ENCODE measurements at regions not wholly inside any gene's neighbourhood (a gene's known extent, or its start where the extent isn't known, plus 50 kb on each side); places are given as distances from the start of the nearest gene placed in this dataset.

GRCh38 chr3:157607826-157608405 lies 104.7 kb upstream of the VEPH1 start:
- no peak for DNase-seq (ENCODE audit: low read depth)
- H3K4me3 ChIP-seq (ENCODE audit: low read depth, low read length) = no peak overlapping the region
- no peaks in the 10 kb centered on the region for H3K36me3 ChIP-seq (ENCODE audit: control insufficient read depth, insufficient read depth, low read length)
- TF ChIP-seq, protein P1, sequence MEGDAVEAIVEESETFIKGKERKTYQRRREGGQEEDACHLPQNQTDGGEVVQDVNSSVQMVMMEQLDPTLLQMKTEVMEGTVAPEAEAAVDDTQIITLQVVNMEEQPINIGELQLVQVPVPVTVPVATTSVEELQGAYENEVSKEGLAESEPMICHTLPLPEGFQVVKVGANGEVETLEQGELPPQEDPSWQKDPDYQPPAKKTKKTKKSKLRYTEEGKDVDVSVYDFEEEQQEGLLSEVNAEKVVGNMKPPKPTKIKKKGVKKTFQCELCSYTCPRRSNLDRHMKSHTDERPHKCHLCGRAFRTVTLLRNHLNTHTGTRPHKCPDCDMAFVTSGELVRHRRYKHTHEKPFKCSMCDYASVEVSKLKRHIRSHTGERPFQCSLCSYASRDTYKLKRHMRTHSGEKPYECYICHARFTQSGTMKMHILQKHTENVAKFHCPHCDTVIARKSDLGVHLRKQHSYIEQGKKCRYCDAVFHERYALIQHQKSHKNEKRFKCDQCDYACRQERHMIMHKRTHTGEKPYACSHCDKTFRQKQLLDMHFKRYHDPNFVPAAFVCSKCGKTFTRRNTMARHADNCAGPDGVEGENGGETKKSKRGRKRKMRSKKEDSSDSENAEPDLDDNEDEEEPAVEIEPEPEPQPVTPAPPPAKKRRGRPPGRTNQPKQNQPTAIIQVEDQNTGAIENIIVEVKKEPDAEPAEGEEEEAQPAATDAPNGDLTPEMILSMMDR (IDR thresholded peaks at IDR 0.05; ENCODE audit: insufficient read depth, low read length, poor library complexity, severe bottlenecking) = no peak
- H3K27me3 ChIP-seq (ENCODE audit: control insufficient read depth, insufficient read depth, low read length) = no peaks in the 10 kb centered on the region

DNA sequence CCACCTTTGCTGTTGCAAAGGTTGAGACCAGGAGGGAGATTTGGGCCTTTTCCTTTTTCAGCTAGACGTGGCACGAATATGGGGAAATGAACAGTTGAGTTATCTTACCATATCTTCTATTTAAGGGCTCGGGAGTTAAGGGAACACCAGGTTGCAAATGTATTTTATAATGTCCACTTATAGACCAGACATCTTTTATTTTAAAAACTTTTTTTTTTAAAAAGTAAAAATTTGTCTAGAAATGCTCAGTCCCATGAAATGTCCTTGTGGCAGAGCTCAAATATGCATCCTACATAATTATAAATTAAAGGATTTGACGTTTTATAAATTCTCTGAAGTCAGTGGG lies 103.6 kb upstream of the VEPH1 start:
- Histone ChIP-seq H3K27me3 (ENCODE audit: control insufficient read depth, insufficient read depth, low read length) (no peaks in the 10 kb centered on the region), H3K36me3 (ENCODE audit: control insufficient read depth, insufficient read depth, low read length) (no peaks in the 10 kb centered on the region), H3K4me3 (ENCODE audit: low read depth, low read length) (no peak overlapping the region)
- no peak for DNase-seq (ENCODE audit: low read depth)
- TF ChIP-seq, protein P1 (IDR thresholded peaks at IDR 0.05; ENCODE audit: insufficient read depth, low read length, poor library complexity, severe bottlenecking) = no peak

DNA sequence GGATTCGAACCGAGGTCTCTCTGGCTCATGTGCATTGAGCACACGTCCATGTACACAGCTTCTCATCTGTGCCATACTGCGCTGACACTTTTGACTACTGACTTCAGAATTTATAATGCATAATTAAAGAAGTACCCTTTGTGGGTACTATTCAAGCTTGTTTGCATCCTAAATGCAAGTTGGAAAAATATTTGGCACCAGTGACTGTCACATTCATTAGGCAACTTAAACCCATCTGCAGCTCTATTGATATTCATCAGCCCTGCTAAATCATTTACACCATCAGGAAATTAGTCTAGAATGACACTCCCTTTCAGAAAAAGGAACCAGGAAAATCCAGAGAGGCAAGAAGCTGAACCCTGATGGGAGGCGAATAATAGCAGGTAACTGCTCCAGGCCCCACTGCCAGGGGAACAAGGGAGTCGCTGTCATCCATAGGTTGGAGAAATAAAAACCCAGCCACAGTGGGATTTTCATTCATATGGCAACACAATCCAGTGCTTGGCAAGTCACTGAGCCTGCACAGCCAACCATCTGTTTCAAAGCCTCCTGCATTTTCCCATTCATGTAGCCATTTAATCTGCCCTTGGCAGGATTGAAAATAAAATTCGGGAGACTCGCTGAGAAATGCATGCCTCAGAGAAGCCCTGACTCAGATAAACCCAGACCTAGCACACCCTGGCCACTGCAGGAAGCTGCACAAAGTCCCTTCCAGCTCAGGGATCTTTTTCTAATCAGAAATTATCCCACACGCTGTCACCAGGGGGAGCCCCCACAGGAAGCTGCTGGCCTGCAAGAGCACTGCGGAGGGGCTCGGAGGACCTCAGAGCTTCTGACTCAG lies 103.0 kb upstream of the VEPH1 start:
- Histone ChIP-seq H3K27me3 (ENCODE audit: control insufficient read depth, insufficient read depth, low read length) (no peaks in the 10 kb centered on the region), H3K36me3 (ENCODE audit: control insufficient read depth, insufficient read depth, low read length) (no peaks in the 10 kb centered on the region), H3K4me3 (ENCODE audit: low read depth, low read length) (no peak overlapping the region)
- TF ChIP-seq, protein P1 (IDR thresholded peaks at IDR 0.05; ENCODE audit: insufficient read depth, low read length, poor library complexity, severe bottlenecking) = peak; percentile 97
- peak; percentile 43 for DNase-seq (ENCODE audit: low read depth)

DNA sequence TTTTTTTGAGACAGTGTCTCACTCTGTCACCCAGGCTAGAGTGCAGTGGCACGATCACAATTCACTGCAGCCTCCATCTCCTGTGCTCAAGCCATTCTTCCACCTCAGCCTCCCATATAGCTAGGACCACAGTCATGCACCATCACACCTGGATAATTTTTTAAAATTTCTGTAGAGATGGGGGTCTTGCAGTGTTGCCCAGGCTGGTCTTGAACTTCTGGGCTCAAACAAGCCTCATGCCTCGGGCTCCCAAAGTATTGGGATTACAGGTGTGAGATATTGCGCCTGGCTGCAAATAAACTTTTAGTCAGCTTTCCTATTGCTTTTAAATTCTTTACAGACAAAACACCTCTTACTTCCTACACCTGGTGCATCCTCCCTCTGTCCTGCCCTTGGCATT lies 102.1 kb upstream of the VEPH1 start:
- no peak for DNase-seq (ENCODE audit: low read depth)
- no peak overlapping the region for H3K4me3 ChIP-seq (ENCODE audit: low read depth, low read length)
- no peaks in the 10 kb centered on the region for H3K27me3 ChIP-seq (ENCODE audit: control insufficient read depth, insufficient read depth, low read length)
- H3K36me3 ChIP-seq (ENCODE audit: control insufficient read depth, insufficient read depth, low read length) = no peaks in the 10 kb centered on the region
- TF ChIP-seq, protein P1 (IDR thresholded peaks at IDR 0.05; ENCODE audit: insufficient read depth, low read length, poor library complexity, severe bottlenecking) = no peak

- TF ChIP-seq, protein P1 (IDR thresholded peaks at IDR 0.05; ENCODE audit: insufficient read depth, low read length, poor library complexity, severe bottlenecking) = no peak
- Histone ChIP-seq H3K36me3 (ENCODE audit: control insufficient read depth, insufficient read depth, low read length) (no peaks in the 10 kb centered on the region), H3K27me3 (ENCODE audit: control insufficient read depth, insufficient read depth, low read length) (no peaks in the 10 kb centered on the region), H3K4me3 (ENCODE audit: low read depth, low read length) (no peak overlapping the region)
- no peak for DNase-seq (ENCODE audit: low read depth)
These were observed 99.2 kb upstream of the VEPH1 start for GRCh38 chr3:157602424-157602823.
